ENCODE measurements at regions not wholly inside any gene's neighbourhood (a gene's known extent, or its start where the extent isn't known, plus 50 kb on each side); places are given as distances from the start of the nearest gene placed in this dataset.
"Not testable (repeated sequence)": the region's sequence is repeated elsewhere in the genome, so short reads cannot be mapped to it uniquely, and the experiment has no call there.

DNA sequence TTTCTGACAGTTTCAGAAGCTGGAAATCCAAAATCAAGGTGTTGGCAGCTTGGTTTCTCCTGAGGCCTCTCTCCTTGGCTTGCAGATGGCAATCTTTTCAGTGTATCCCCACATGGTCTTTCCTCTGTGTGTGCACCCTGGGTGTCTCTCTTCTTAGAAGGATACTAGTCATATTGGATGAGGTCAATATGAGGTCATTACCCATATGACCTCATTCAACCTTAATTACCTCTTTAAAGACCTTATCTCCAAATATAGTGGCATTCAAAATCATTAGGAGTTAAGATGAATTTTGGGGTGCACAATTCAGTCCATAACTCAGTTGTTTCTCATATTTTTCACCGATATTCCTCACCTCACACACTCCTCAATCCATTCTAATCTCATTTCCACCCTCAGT is 92.4 kb upstream of the TGM3 start:
- no peak for DNase-seq (ENCODE audit: low read depth, low spot score)

DNA sequence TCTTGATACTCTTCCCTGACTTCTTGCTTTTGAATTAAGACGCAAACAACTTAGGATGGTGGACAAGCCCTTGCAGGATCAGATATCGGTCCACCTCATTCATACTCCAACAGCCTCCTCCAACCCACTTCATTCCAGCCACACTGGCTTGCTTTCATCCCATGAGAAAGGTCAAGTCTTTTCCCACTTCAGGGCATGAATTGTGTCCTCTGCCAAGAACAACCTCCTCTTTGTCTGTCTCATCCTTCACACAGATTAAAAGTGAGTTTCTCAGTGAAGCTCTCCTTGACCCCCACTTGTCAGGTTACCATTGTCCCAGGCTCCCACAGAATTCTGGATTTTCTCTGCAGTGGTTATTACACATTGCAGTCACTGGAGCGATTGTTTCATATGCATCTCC is 91.8 kb upstream of the TGM3 start:
- no peak for DNase-seq (ENCODE audit: low read depth, low spot score)

DNA sequence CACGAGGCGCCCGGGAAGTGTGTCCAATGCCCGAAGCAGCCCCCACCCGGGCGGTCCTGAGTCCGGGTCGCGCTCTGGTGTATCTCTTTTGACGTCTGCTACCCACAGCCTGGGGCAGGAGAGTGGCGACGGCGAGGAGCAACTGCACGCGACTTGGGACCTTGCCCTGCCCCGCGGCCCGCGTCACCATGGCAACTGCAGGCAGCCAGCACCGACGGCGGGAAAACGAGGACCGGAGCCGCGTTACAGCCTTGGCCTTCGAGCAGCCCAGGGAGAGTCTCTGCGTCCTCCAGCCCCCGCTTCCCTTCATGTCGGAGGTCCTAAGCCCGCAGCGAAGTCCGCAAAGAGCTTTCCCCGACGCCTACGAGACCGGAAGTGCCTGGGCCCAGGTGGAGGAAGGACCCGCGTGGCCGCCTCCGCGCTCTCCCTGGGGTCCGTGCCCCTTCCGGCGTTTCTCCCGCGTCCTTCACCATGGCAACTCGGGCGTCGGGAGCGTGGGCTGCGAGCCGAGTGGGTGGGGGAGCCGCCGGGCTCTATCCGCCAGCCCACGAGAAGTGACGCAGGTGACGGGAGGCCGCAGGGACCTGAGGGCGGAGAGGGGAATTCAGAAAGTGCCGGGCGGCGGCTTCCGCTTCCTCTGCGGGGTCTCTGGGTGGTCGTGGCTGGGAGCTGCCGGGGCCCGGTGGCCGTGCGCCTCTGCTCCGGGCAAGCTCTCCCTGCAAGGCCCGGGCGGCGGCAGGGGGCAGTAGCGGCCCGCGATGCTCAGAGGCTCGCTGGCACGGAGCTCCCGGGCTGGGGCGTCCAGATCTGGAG is 88.6 kb upstream of the TGM3 start:
- peak; percentile 1 for DNase-seq (ENCODE audit: low read depth, low spot score)

DNA sequence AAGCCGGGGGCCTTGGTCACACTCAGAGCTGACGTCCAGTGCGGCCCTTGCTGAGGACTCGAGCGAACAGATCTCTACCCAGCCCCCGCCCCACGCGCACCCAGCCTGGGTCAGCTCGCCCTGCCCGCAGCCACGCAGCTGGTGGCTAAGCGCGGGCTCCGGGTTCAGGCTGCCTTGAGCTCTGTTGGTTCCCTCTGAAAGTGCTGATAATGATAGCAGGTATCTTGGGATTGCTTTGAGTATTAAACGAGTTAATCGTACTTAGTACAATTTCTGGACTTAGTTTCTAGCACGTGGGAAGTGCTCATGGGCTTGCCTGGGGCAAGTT is 88.1 kb upstream of the TGM3 start:
- DNase-seq (ENCODE audit: low read depth, low spot score) = no peak

DNA sequence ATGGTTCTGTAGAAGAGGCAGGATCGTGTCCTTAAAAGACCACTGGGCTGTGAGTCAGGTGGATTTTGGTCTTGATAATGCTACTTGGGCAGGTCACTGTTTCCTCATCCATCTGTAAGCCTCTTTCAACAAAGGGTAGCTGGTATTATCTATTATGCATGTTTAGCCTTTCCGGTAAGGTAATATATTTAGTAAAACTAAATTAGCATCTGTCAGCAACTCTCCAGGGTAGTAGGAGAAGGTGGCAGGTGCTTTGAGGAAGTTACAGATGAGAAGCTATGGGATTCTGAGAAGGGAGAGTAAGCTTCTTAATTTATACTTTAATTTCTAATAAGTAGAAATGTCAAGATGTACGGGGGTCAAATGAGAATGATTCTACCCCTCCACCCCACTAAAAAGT is 86.9 kb upstream of the TGM3 start:
- DNase-seq (ENCODE audit: low read depth, low spot score) = no peak

DNA sequence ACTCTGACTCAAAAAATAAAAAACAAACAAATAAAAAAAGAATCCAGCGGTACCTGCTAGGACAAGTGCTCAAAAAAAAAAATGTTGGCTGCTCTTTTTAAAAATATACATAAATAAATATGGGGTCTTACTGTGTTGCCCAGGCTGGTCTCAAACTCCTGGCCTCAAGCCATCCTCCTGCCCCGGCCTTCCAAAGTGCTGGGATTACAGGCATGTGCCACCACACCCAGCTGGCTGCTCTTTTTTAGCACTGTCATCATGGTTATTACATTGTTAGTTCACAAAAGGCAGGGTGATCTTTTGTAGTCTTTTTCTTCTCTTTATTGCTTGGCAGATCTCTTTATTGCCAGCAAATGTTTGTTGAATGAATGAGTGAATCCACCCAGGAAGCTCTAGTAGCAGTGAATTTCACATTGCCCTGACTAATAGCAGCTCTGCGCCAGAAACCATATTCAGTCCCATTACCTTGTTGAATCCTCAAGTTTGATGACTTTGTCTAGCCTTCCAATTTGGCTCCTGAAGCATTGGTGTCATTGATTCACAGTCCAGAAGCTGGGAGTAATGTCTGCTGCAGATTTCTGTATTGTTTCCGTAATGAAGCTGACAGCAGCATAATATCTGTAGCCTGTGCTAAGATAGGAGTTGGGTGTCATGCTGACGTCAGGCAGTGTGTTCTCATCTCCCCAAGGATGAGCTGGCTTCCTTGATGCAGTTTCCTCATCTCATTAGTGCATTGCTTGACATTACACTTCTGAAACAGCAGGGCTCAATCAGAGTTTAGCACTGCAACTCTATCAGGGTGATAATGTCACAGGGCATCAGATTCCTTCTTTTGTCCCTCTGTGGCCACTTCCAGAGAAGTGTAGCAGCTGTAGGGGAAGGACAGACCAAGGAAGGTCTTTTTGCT is 84.9 kb upstream of the TGM3 start:
- DNase-seq (ENCODE audit: low read depth, low spot score) = no peak

DNA sequence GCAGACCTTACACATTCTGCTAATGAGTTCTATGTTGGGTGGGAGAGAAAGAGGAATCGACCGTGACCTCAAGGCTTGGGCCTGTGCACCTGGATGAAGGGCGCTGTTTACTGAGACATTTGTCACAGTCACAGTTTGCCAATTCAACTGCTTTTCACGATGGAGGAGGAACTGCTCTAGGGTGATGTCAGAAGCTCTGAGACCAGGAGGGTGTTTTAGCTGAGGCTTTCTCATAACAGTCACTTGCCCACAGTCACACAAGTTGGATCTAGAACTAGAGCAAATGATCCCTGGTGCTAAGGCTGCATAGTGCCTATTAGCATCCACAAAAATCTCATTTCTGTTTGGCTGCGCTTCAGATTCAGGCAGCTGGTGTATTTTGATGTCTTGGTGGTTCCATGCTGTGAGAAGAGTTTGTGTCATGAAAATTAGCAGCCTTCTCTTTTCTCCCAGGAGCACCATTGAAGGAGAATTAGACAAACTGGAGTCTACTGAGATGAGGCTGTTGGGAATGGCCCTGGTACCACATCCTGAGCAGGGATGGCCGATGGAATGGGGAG is 83.3 kb upstream of the TGM3 start:
- DNase-seq (ENCODE audit: low read depth, low spot score) = no peak

DNA sequence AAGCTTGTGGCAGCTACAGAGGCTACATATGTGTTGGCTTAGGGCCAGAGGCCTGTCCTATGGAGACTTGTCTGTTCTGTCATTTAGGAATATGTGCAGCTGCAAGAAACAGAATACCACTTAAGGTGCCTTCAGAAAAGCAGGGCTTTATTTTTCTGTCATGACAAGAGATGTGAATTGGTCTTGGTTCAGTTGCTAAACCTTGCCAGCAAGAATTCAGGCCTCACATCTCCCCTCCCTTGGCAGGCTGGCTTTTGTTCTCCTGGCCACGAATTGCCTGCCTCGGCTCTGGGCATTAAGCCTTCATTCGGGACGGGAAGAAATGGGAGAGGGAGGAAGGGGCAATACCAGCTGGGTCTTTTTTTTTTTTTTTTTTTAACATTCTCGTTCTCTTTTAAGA is 82.4 kb upstream of the TGM3 start:
- DNase-seq (ENCODE audit: low read depth, low spot score) = no peak

DNA sequence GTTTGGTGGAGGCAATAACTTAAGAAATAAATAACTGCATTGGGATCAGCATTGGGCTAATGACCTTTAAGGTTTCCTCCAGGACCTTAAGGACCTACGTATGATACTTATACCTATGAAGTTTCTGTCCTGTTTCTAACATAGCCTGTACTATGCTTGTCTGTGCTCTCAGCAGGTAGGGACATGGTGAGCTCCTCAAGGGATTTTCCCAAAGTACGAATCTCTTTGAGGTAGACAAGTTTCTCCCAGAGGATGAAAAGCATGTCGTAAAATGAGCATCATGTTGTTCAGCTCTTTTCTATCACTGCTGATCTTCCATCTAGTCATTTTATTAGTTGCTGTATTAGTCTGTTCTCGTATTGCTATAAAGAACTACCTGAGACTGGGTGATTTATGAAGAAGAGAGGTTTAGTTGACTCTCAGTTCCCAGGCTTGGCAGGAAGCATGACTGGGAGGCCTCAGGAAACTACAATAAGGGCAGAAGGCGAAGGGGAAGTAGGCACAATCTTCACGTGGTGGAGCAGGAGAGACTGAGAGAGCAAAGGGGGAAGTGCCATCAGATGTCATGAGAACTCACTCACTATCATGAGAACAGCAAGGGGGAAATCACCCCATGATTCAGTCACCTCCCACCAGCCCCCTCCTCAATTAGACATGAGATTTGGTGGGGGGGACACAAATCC is 77.8 kb upstream of the TGM3 start:
- no peak for DNase-seq (ENCODE audit: low read depth, low spot score)

DNA sequence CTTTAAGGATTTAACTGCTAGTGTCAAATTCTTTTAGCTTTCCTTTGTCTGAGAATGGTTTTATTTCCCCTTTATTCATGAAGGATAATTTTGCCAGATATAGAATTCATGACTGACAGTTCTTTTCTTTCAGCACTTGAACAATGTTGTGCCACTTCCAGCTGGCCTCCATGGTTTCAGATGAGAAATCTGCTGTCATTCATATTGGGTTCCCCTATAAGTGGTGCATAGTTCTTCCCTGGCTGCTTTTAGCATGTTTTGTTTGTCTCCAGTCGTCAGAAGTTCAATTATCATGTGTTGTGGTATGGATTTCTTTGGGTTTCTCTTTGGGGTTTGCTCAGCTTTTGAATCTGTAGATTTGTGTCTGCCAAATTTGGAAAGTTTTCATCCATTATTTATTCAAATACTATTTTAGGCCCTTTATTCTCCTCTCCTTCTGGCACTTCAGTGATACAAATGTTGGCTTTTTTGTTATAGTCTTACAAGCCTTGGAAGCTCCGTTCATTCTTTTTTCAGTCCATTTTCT is 76.3 kb upstream of the TGM3 start:
- DNase-seq (ENCODE audit: low read depth, low spot score) = no peak

DNA sequence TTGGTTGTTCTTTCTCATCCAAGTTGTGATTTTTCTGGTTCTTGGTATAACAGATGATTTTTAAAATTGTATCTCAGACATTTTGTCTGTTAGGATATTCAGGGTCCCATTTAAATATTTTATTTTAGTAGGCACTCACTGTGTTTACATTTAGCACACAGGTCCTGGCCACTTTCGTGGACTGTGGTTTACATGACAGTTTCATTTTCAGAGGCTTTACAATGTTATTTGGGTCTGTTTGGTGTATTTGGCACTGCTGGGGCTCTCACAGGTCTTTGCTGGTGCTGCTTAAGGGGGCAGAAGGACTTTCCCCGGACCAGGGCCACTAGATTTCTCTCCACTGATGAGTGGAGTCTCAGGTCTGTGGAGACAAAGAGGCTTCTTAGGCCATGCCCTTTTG is 75.5 kb upstream of the TGM3 start:
- no peak for DNase-seq (ENCODE audit: low read depth, low spot score)

DNA sequence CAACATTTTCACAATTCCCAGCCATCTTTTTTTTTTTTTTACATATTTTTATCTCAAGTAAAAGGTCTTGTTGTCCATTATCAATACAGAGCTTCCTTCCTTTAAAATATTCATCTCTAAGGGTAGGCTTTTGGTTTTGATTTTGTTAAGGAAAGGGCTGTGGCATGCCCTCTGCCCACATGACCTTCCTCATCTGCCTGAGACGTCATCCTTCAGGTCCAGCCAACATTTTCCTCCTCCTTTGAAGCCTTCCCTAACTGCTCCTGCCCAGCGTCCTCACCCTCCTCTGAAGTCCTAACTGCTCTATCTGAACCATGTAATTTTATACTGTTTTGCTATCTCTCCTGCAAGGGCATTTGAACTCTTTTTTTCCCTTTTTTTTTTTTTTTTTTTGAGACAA is 73.9 kb upstream of the TGM3 start:
- no peak for DNase-seq (ENCODE audit: low read depth, low spot score)

DNA sequence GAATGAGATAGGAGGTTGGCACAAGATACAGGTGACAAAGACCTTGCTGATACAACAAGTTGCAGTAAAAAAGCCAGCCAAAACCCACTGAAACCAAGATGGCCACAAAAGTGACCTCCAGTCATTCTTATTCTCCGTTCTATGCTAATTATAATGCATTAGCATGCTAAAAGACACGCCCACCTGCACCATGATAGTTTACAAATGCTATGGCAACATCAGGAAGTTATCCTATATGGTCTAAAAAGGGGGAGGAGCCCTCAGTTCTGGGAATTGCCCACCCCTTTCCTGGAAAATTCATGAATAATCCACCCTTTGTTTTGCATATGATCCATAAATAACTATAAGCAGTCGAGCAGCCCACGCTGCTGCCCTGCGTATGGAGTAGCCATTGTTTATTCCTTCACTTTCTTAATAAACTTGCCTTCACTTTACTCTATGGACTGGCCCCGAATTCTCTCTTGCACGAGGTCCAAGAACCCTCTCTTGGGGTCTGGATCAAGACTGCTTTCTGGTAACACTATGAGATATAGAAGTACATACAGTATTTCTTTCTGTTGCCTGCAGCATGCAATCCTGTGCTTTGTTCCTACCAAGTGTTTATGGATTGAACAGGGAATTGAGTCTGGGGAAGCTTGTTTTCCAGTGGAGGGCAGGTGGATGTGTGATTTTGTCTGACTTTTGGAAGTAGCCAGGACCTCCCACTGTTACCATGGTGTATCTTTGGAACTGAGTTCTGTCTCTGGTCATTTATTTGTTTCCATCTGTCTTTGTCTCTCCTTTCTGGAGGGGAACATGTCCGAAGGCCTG is 72.0 kb upstream of the TGM3 start:
- no peak for DNase-seq (ENCODE audit: low read depth, low spot score)

DNA sequence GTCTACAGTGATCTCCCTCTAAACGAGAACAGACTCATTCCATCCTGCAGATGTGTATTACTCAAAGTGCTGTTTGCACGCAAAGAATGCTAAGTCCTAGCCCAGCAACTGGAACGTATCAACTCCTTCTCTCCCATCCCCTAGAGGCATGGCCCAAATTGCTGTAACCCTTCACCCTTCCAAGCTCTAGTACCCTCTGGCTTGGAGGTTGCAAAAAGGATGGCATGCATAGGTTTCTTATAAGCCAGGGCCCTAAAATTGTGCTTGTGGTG is 71.5 kb upstream of the TGM3 start:
- no peak for DNase-seq (ENCODE audit: low read depth, low spot score)

DNA sequence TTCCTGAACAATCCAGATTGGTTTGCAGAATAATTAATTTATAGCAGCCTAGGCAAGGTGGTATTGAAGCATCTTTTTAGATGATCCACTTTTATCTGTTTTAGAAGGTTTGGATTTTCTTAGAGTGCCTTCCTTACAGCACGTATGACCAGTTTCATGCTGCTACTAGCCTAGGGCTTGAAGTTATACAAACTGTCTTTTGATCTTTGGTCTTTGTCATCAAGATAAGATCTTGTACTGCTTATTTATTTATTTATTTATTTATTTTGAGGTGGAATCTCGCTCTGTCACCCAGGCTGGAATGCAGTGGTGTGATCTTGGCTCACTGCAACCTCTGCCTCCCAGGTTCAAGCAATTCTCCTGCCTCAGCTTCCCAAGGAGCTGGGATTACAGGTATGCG is 68.5 kb upstream of the TGM3 start:
- DNase-seq (ENCODE audit: low read depth, low spot score) = not testable (repeated sequence)

DNA sequence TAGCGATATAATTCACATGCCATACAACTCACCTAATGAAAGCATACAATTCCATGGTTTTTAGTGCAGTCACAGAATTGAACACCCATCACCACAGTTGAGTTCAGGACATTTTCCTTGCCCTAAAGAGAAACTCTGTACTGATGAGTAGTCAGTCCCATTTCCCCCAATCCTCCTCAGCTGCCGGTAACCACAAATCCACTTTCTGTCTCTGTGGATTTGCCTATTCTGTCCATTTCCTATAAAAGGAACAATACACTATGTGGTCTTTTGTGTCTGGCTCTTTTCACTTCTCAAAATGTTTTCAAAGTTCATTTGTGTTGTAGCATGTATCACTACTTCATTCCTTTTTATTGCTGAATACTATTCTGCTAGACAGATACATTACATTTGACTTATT is 67.9 kb upstream of the TGM3 start:
- DNase-seq (ENCODE audit: low read depth, low spot score) = no peak

DNA sequence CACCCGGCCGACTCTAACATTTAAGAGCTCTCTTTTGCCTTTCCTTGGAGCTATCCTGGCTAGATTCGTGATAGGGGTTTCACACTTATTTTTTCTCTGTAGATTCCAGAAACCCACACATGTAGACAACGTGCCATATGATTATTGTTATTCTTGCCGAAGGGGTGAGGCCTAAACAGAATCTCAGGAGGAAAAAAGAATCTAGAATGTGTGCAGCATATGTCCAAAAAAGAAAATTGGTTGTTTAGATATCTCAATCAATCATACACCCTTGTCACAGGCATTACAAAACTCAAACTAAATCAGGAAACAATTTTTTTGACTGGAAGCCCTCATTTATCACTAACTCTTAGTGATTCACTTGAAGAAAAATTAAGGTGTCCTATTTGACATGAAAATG is 66.9 kb upstream of the TGM3 start:
- no peak for DNase-seq (ENCODE audit: low read depth, low spot score)

DNA sequence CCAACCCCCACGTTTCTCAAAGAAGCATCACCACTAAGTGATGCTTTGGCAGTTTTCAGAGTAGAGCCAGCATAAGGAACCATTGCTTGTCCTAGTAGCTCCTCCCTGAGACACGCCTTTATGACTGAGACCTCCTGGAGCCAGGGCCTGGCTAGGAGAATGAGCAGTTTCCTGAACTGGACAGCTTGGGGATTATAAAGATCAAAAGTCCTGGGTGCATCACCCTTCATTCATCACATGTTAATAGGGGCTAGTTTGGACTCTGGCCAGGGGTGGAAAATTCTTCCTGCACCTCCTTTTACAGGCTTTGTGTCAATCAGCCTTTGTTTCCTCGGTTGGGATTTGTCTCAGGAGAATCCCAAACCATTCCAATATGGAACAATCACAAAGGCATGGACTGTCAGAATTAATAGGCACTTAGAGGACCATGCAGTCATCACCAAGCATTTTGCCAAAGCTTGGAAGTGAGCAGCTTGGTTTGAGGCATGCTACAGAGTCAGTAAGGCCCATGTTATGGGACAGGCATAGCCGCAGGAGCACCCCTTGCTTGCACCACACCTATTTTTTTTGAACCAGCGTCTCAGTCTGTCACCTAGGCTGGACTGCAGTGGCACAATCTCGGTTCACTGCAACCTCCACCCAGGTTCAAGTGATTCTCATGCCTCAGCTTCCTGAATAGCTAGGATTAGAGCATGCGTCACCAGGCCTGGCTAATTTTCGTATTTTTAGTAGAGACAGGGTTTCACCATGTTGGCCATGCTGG is 64.9 kb upstream of the TGM3 start:
- no peak for DNase-seq (ENCODE audit: low read depth, low spot score)

DNA sequence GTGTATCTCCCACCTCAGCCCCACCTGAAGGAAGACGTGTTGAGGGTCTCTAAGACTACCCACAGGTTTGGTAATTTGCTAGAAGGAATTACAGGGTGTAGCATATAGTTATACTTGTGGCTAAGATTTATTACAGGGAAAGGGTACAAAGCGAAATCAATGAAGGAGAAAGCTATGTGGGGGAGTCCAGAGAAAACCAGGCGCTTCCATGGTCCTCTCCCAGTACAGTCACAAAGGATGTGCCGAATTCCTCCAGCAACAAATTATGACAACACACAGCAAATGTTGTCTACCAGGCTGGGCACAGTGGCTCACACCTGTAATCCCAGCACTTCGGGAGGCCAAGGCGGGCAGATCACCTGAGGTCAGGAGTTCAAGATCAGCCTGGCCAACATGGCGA is 64.1 kb upstream of the TGM3 start:
- no peak for DNase-seq (ENCODE audit: low read depth, low spot score)

DNA sequence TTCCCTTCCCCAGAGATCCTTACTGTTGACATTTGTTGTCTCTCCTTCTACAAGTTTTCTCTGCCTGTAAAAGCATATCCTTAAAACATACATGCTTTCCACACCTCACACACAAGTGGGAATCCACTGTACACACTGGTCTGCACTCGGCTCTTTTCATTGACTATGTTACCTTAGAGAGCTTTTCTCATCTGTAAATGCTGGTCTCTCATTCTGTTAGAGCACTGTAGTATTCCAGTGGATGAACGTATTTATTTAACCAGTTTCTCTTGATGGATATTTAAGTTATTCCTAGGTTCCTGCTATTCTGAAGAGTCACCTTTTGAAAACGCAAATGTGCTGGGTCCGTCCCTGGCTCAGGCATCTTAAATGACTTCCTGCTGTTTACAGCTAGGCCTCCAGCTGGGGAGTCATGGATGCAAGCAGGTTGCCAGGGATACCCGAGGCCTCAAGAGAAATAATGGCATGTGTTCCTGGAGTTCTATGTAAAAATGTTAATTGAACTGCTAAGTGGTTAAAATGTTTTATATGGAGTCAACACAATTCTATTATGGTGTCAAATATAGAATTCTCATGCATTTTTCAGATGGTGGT is 61.1 kb upstream of the TGM3 start:
- no peak for DNase-seq (ENCODE audit: low read depth, low spot score)

All from smooth muscle cell of the brain vasculature (primary cell).